GM12875 (cell line): ENCODE measurements at regions not wholly inside any gene's neighbourhood (a gene's known extent, or its start where the extent isn't known, plus 50 kb on each side); places are given as distances from the start of the nearest gene placed in this dataset.

Experiments
- H3K4me3 ChIP-seq: one replicate; pipeline ENCODE4 v1.5.1; 2011; ENCODE audit warnings: low read depth, low read length, control low read depth
- TF ChIP-seq, protein P1 (sequence below): IDR thresholded peaks from 2 replicates; pipeline ENCODE4 v1.5.1; 2011; ENCODE audit warnings: low read depth, mild to moderate bottlenecking, control low read depth, inconsistent platforms, low read length, moderate library complexity, borderline replicate concordance; ENCODE audit not compliant: insufficient read depth

GRCh38 chr12:107477947-107478610 is 207.5 kb upstream of the PWP1 start:
- TF ChIP-seq, protein P1, sequence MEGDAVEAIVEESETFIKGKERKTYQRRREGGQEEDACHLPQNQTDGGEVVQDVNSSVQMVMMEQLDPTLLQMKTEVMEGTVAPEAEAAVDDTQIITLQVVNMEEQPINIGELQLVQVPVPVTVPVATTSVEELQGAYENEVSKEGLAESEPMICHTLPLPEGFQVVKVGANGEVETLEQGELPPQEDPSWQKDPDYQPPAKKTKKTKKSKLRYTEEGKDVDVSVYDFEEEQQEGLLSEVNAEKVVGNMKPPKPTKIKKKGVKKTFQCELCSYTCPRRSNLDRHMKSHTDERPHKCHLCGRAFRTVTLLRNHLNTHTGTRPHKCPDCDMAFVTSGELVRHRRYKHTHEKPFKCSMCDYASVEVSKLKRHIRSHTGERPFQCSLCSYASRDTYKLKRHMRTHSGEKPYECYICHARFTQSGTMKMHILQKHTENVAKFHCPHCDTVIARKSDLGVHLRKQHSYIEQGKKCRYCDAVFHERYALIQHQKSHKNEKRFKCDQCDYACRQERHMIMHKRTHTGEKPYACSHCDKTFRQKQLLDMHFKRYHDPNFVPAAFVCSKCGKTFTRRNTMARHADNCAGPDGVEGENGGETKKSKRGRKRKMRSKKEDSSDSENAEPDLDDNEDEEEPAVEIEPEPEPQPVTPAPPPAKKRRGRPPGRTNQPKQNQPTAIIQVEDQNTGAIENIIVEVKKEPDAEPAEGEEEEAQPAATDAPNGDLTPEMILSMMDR = no peak
- no peak overlapping the region for H3K4me3 ChIP-seq

DNA sequence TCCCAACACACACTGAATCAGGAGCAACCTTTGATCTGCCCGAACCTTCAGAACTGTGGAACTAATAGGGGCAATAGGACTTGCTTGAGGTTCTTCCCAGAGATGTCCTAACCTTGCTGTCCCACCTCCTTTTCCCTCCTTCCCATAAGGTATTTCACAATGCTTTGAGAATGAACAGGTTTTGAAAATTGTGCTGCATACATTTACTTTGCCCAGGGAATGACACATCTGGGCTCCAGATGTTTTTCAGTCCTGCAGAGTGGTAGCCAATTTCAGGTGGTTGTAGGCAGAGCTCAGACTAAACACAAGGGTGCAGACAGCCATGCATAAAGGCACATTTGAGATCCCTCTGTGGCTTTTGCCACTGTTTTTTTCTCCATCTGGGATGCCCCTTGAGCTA is 206.7 kb upstream of the PWP1 start:
- TF ChIP-seq, protein P1 = no peak

GRCh38 chr12:107480836-107481608 is 204.6 kb upstream of the PWP1 start:
- no peak overlapping the region for H3K4me3 ChIP-seq
- TF ChIP-seq, protein P1 = no peak

More for the DNA sequence above, 206.7 kb upstream of the PWP1 start:
- no peak overlapping the region for H3K4me3 ChIP-seq

DNA sequence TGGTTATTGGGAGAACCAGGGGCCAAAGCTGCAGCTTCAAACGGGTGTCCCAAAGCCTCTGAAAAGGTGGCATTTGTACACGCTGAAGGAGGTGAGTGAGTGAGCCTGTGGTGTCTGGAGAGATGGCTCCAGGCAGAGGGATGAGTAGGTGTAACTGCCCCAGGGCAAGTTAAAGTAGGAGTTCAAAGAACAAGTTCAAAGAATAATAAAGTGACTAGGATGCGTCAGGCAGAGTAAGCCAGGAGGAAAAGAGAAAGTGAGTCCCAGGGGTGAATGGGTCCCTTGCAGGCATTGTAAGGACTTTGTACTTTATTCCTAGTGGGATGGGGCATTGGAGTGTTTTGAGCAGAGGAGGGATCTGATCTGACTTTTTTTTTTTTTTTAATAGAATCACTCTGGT is 201.4 kb upstream of the PWP1 start:
- TF ChIP-seq, protein P1 = no peak
- H3K4me3 ChIP-seq = no peak overlapping the region

DNA sequence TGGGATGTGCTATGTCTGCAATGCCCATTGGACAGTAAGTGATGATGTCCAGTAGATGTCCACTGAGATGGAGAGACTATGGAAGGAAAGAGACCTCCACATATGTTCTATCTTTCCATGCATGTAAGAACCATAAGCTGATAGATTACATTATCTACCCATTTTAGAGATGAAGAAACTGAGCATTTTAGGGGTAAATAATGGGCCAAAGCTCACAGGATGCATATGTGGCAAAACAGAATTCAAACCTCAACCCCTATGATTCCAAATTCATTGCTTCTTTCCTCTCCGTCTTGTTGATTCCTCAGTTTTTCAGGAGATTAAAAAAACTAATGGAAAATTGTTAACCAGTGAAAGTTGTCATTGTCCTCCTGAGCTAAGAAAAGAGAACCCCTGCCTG is 200.7 kb upstream of the PWP1 start:
- H3K4me3 ChIP-seq = no peak overlapping the region
- TF ChIP-seq, protein P1 = no peak

GRCh38 chr12:107485731-107486130 is 199.9 kb upstream of the PWP1 start:
- TF ChIP-seq, protein P1 = no peak
- H3K4me3 ChIP-seq = no peak overlapping the region

DNA sequence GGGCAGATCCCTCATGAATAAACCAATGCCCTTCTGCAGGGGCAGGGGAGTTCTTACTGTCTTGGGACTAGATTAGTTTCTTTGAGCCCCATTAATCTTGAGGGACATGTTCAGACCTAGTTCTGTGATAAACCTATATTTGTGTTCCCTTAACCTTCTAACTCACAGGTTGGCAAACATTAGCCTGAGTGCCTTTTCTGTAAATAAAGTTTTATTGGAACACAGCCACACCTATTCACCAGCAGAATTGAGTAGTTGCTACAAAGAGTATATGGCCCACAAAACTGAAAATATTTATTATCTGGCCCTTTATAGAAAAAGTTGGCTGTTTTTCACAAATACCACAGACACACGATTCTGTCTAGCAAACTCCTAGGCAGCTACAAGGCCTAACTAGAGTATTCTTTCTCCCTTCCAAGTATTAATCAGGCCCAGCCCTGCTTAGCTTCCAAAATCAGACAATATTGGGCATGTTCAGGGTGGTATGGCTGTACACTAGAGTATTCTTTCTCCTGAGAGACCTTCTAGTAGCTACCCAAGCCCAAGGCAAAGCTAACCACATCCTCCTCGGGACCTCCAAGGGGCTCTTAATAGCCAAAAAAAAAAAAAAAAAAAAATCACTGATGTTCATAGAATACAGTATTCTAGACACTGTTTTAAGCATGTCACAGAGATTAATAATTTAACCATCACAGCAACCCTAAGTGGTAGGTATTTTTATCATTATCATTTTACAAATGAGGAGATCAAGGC is 199.3 kb upstream of the PWP1 start:
- TF ChIP-seq, protein P1 = no peak
- no peak overlapping the region for H3K4me3 ChIP-seq
